ENCODE measurements at regions not wholly inside any gene's neighbourhood (a gene's known extent, or its start where the extent isn't known, plus 50 kb on each side); places are given as distances from the start of the nearest gene placed in this dataset.
"Not testable (repeated sequence)": the region's sequence is repeated elsewhere in the genome, so short reads cannot be mapped to it uniquely, and the experiment has no call there.

GRCh38 chr6:30816791-30817739 is 67.3 kb upstream of the DDR1 start:
- H3K27ac ChIP-seq (ENCODE audit: control insufficient read depth, insufficient read depth, low read length): peak overlapping the region; percentile 98
- dilution Hi-C loops (cut with MboI; ENCODE audit: extremely low pct_ligation_motif_present, low sequenced_read_pairs): no loop called here
- no peaks in the 10 kb centered on the region for H3K79me2 ChIP-seq (ENCODE audit: control insufficient read depth, insufficient read depth, low read length)
- no peaks in the 10 kb centered on the region for H3K36me3 ChIP-seq (ENCODE audit: control insufficient read depth in 2 of 2, extremely low read depth in 1 of 2, insufficient read depth in 2 of 2, low read length in 2 of 2)
- H3K9me1 ChIP-seq (ENCODE audit: control insufficient read depth, extremely low read depth, insufficient read depth, low read length): no peaks in the 10 kb centered on the region
- FAIRE-seq: no peak
- H2AFZ ChIP-seq (ENCODE audit: control insufficient read depth, low read length): no peak overlapping the region
- peaks cover 68% of the 10 kb centered on the region for H3K4me1 ChIP-seq (ENCODE audit: control insufficient read depth, extremely low read depth, insufficient read depth, low read length)
- H3K27me3 ChIP-seq (ENCODE audit: control insufficient read depth, extremely low read depth, insufficient read depth, low read length): no peaks in the 10 kb centered on the region
- H3K4me2 ChIP-seq (ENCODE audit: control insufficient read depth, extremely low read depth, insufficient read depth, low read depth, low read length): no peak overlapping the region
- DNase-seq (ENCODE audit: low read depth, low spot score): no peak
- TF ChIP-seq EZH2 (IDR thresholded peaks at IDR 0.05; ENCODE audit: low read length) (no peak), CTCF (optimal IDR thresholded peaks at IDR 0.05 in 1 of 3, IDR thresholded peaks at IDR 0.05 in 1 of 3, conservative IDR thresholded peaks at IDR 0.05 in 1 of 3; ENCODE audit: extremely low read depth in 1 of 3, insufficient read depth in 2 of 3, low read length in 3 of 3) (no peak)
- H3K9me3 ChIP-seq (ENCODE audit: control insufficient read depth, low read depth, low read length): no peaks in the 10 kb centered on the region
- no peaks in the 10 kb centered on the region for H4K20me1 ChIP-seq (ENCODE audit: control insufficient read depth, extremely low read depth, insufficient read depth, low read length)
- H3K4me3 ChIP-seq (ENCODE audit: control insufficient read depth in 2 of 3, extremely low read depth in 1 of 3, insufficient read depth in 2 of 3, low read depth in 1 of 3, low read length in 3 of 3): no peak overlapping the region
- no peak overlapping the region for H3K9ac ChIP-seq (ENCODE audit: control insufficient read depth, extremely low read depth, insufficient read depth, low read length)

- not testable (repeated sequence) for DNase-seq (ENCODE audit: low read depth, low spot score)
These were observed 68.0 kb upstream of the DDR1 start for GRCh38 chr6:30816296-30816695.

GRCh38 chr6:30815041-30815742 is 69.1 kb upstream of the DDR1 start:
- H3K9me1 ChIP-seq (ENCODE audit: control insufficient read depth, extremely low read depth, insufficient read depth, low read length); H3K36me3 ChIP-seq (ENCODE audit: control insufficient read depth in 2 of 2, extremely low read depth in 1 of 2, insufficient read depth in 2 of 2, low read length in 2 of 2); H3K79me2 ChIP-seq (ENCODE audit: control insufficient read depth, insufficient read depth, low read length); H4K20me1 ChIP-seq (ENCODE audit: control insufficient read depth, extremely low read depth, insufficient read depth, low read length); H3K27me3 ChIP-seq (ENCODE audit: control insufficient read depth, extremely low read depth, insufficient read depth, low read length); DNase-seq (ENCODE audit: low read depth, low spot score); H3K4me2 ChIP-seq (ENCODE audit: control insufficient read depth, extremely low read depth, insufficient read depth, low read depth, low read length); H3K4me3 ChIP-seq (ENCODE audit: control insufficient read depth in 2 of 3, extremely low read depth in 1 of 3, insufficient read depth in 2 of 3, low read depth in 1 of 3, low read length in 3 of 3); FAIRE-seq; H2AFZ ChIP-seq (ENCODE audit: control insufficient read depth, low read length); H3K9me3 ChIP-seq (ENCODE audit: control insufficient read depth, low read depth, low read length); dilution Hi-C loops (cut with MboI; ENCODE audit: extremely low pct_ligation_motif_present, low sequenced_read_pairs): not testable (repeated sequence)
- Histone ChIP-seq H3K9ac (ENCODE audit: control insufficient read depth, extremely low read depth, insufficient read depth, low read length) (peak overlapping the region; percentile 51), H3K4me1 (ENCODE audit: control insufficient read depth, extremely low read depth, insufficient read depth, low read length) (peaks cover 68% of the 10 kb centered on the region), H3K27ac (ENCODE audit: control insufficient read depth, insufficient read depth, low read length) (peak overlapping the region; percentile 76)

More at GRCh38 chr6:30816296-30816695, 68.0 kb upstream of the DDR1 start:
- H3K9me3 ChIP-seq (ENCODE audit: control insufficient read depth, low read depth, low read length); H3K36me3 ChIP-seq (ENCODE audit: control insufficient read depth in 2 of 2, extremely low read depth in 1 of 2, insufficient read depth in 2 of 2, low read length in 2 of 2); H3K4me3 ChIP-seq (ENCODE audit: control insufficient read depth in 2 of 3, extremely low read depth in 1 of 3, insufficient read depth in 2 of 3, low read depth in 1 of 3, low read length in 3 of 3); H3K4me2 ChIP-seq (ENCODE audit: control insufficient read depth, extremely low read depth, insufficient read depth, low read depth, low read length); H3K9me1 ChIP-seq (ENCODE audit: control insufficient read depth, extremely low read depth, insufficient read depth, low read length); FAIRE-seq; H3K27me3 ChIP-seq (ENCODE audit: control insufficient read depth, extremely low read depth, insufficient read depth, low read length); H2AFZ ChIP-seq (ENCODE audit: control insufficient read depth, low read length); H4K20me1 ChIP-seq (ENCODE audit: control insufficient read depth, extremely low read depth, insufficient read depth, low read length); H3K9ac ChIP-seq (ENCODE audit: control insufficient read depth, extremely low read depth, insufficient read depth, low read length); H3K79me2 ChIP-seq (ENCODE audit: control insufficient read depth, insufficient read depth, low read length); dilution Hi-C loops (cut with MboI; ENCODE audit: extremely low pct_ligation_motif_present, low sequenced_read_pairs); H3K27ac ChIP-seq (ENCODE audit: control insufficient read depth, insufficient read depth, low read length): not testable (repeated sequence)
- H3K4me1 ChIP-seq (ENCODE audit: control insufficient read depth, extremely low read depth, insufficient read depth, low read length): peaks cover 68% of the 10 kb centered on the region

Measured in keratinocyte (primary cell).